Loucy (cell line): ENCODE measurements at regions not wholly inside any gene's neighbourhood (a gene's known extent, or its start where the extent isn't known, plus 50 kb on each side); places are given as distances from the start of the nearest gene placed in this dataset.

Experiments used
- EZH2phosphoT487 ChIP-seq: fragments of 200-600 bp; IDR thresholded peaks from 2 replicates; pipeline ENCODE4 v1.6.1; 2018; ENCODE audit warnings: antibody characterized with exemption, mild to moderate bottlenecking, moderate library complexity, borderline replicate concordance
- TF ChIP-seq, protein P1 (sequence below): fragments of 200-600 bp; sonication (generic); conservative IDR thresholded peaks from 2 replicates; pipeline ENCODE4 v1.5.1; 2014; ENCODE audit warnings: mild to moderate bottlenecking, antibody characterized with exemption, low read length

DNA sequence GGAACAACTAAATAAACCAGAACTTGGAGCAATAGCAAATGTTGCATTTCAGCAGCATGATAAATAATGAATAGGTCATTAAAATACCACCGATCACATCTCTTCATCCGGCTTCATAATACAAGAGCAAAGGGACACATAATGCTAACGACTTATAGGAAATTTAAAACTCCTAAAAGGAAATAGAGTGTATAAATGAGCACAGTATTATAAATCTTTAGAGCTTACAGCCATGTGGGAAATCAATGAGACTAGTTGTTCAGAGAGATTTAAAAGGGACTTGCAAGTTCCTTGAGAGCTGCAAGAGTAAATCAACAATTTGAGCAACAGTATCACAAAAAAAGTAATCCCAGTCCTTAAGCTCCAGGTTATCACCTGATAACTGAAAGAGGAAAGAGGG lies 677.0 kb downstream of the PLOD2 start:
- TF ChIP-seq, protein P1, sequence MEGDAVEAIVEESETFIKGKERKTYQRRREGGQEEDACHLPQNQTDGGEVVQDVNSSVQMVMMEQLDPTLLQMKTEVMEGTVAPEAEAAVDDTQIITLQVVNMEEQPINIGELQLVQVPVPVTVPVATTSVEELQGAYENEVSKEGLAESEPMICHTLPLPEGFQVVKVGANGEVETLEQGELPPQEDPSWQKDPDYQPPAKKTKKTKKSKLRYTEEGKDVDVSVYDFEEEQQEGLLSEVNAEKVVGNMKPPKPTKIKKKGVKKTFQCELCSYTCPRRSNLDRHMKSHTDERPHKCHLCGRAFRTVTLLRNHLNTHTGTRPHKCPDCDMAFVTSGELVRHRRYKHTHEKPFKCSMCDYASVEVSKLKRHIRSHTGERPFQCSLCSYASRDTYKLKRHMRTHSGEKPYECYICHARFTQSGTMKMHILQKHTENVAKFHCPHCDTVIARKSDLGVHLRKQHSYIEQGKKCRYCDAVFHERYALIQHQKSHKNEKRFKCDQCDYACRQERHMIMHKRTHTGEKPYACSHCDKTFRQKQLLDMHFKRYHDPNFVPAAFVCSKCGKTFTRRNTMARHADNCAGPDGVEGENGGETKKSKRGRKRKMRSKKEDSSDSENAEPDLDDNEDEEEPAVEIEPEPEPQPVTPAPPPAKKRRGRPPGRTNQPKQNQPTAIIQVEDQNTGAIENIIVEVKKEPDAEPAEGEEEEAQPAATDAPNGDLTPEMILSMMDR = no peak
- TF ChIP-seq EZH2phosphoT487 = no peak
